ENCODE measurements at regions not wholly inside any gene's neighbourhood (a gene's known extent, or its start where the extent isn't known, plus 50 kb on each side); places are given as distances from the start of the nearest gene placed in this dataset.

- Histone ChIP-seq H2AFZ (ENCODE audit: low read depth, low read length, poor library complexity, severe bottlenecking) (no peak overlapping the region), H3K9me3 (ENCODE audit: control insufficient read depth in 1 of 2, insufficient read depth in 1 of 2, low read depth in 1 of 2, low read length in 2 of 2) (peaks cover 3 to 31% of the 10 kb centered on the region in 2 experiments; a peak in 2 of 4 replicates), H4K20me1 (ENCODE audit: insufficient read depth) (no peaks in the 10 kb centered on the region), H3K9ac (ENCODE audit: low read length) (no peak overlapping the region), H3K9me2 (ENCODE audit: insufficient read depth) (no peaks in the 10 kb centered on the region), H3K4me2 (ENCODE audit: low read length) (no peak overlapping the region), H3K79me2 (ENCODE audit: insufficient read depth, low read length) (no peaks in the 10 kb centered on the region), H3K36me3 (ENCODE audit: control insufficient read depth in 1 of 2, insufficient read depth in 2 of 2, low read length in 2 of 2) (no peaks in the 10 kb centered on the region), H3K4me1 (ENCODE audit: control insufficient read depth in 1 of 2, insufficient read depth in 2 of 2, low read length in 2 of 2) (no peaks in the 10 kb centered on the region), H3K4me3 (replicated peaks in 1 of 2; ENCODE audit: low read depth in 1 of 2, low read length in 2 of 2) (no peak overlapping the region), H3K27me3 (ENCODE audit: insufficient read depth, low read length) (no peaks in the 10 kb centered on the region), H3K27ac (ENCODE audit: low read depth, low read length) (no peak overlapping the region)
- no TSS peak for BruUV-seq (replicated peaks)
- no peak for TF ChIP-seq RAD21 (IDR thresholded peaks at IDR 0.05; ENCODE audit: low read depth)
- no peak for TF ChIP-seq POLR2AphosphoS5 (IDR thresholded peaks at IDR 0.05; ENCODE audit: low read depth, low read length)
- TF ChIP-seq CEBPB (IDR thresholded peaks at IDR 0.05; ENCODE audit: low read depth), result no peak
- no peak for TF ChIP-seq FOSL1 (IDR thresholded peaks at IDR 0.05; ENCODE audit: low read depth)
- TF ChIP-seq SP1 (IDR thresholded peaks at IDR 0.05; ENCODE audit: low read depth), result no peak
- TF ChIP-seq POLR2A (IDR thresholded peaks at IDR 0.05; ENCODE audit: borderline replicate concordance, extremely low read depth, insufficient read depth, insufficient read length), result no peak
- no peak for TF ChIP-seq EZH2 (IDR thresholded peaks at IDR 0.05)
- POLR2A ChIA-PET, result no interaction called here
- RAD21 ChIA-PET (ENCODE audit: low non-redundant PET in 1 of 2, low total read pairs in 2 of 2, uncharacterized antibody in 2 of 2, unreplicated experiment in 2 of 2), result no interaction called here
- no peak for DNase-seq (ENCODE audit: low read depth, low spot score)
- ATAC-seq, result no peak
- intact Hi-C loops (cut with micrococcal nuclease), result no loop called here
- CTCF ChIA-PET, result no interaction called here
Measured at GRCh38 chr10:10519674-10520073, 498.0 kb upstream of the CELF2 start.

- Histone ChIP-seq H3K9me2 (ENCODE audit: insufficient read depth) (no peaks in the 10 kb centered on the region), H3K4me2 (ENCODE audit: low read length) (no peak overlapping the region), H3K27me3 (ENCODE audit: insufficient read depth, low read length) (no peaks in the 10 kb centered on the region), H3K27ac (ENCODE audit: low read depth, low read length) (no peak overlapping the region), H3K4me1 (ENCODE audit: control insufficient read depth in 1 of 2, insufficient read depth in 2 of 2, low read length in 2 of 2) (no peaks in the 10 kb centered on the region), H2AFZ (ENCODE audit: low read depth, low read length, poor library complexity, severe bottlenecking) (no peak overlapping the region), H4K20me1 (ENCODE audit: insufficient read depth) (no peaks in the 10 kb centered on the region), H3K4me3 (replicated peaks in 1 of 2; ENCODE audit: low read depth in 1 of 2, low read length in 2 of 2) (no peak overlapping the region), H3K79me2 (ENCODE audit: insufficient read depth, low read length) (no peaks in the 10 kb centered on the region), H3K36me3 (ENCODE audit: control insufficient read depth in 1 of 2, insufficient read depth in 2 of 2, low read length in 2 of 2) (no peaks in the 10 kb centered on the region), H3K9ac (ENCODE audit: low read length) (no peak overlapping the region), H3K9me3 (ENCODE audit: control insufficient read depth in 1 of 2, insufficient read depth in 1 of 2, low read depth in 1 of 2, low read length in 2 of 2) (peaks cover 3 to 29% of the 10 kb centered on the region in 2 experiments; a peak in 2 of 4 replicates)
- RAD21 ChIA-PET (ENCODE audit: low non-redundant PET in 1 of 2, low total read pairs in 2 of 2, uncharacterized antibody in 2 of 2, unreplicated experiment in 2 of 2), result no interaction called here
- no peak for TF ChIP-seq MAX (IDR thresholded peaks at IDR 0.05)
- TF ChIP-seq POLR2A (IDR thresholded peaks at IDR 0.05; ENCODE audit: borderline replicate concordance, extremely low read depth, insufficient read depth, insufficient read length), result no peak
- TF ChIP-seq ZBTB33 (IDR thresholded peaks at IDR 0.05; ENCODE audit: extremely low read depth, insufficient replicate concordance, low read length), result no peak
- TF ChIP-seq SP1 (IDR thresholded peaks at IDR 0.05; ENCODE audit: low read depth), result no peak
- TF ChIP-seq RAD21 (IDR thresholded peaks at IDR 0.05; ENCODE audit: low read depth), result no peak
- TF ChIP-seq EZH2phosphoT487 (IDR thresholded peaks at IDR 0.05; ENCODE audit: borderline replicate concordance), result no peak
- TF ChIP-seq FOSL1 (IDR thresholded peaks at IDR 0.05; ENCODE audit: low read depth), result no peak
- TF ChIP-seq SRF (IDR thresholded peaks at IDR 0.05; ENCODE audit: low read depth), result no peak
- TF ChIP-seq EZH2 (IDR thresholded peaks at IDR 0.05), result no peak
- no peak for TF ChIP-seq ELF1 (IDR thresholded peaks at IDR 0.05; ENCODE audit: borderline replicate concordance, low read depth)
- TF ChIP-seq CEBPB (IDR thresholded peaks at IDR 0.05; ENCODE audit: low read depth), result no peak
- no peak for ATAC-seq
- CTCF ChIA-PET, result no interaction called here
- no TSS peak for BruUV-seq (replicated peaks)
- POLR2A ChIA-PET, result no interaction called here
- intact Hi-C loops (cut with micrococcal nuclease), result no loop called here
- no peak for DNase-seq (ENCODE audit: low read depth, low spot score)
Measured at GRCh38 chr10:10520491-10521385, 496.9 kb upstream of the CELF2 start.

Data from HCT116 (cell line).